CD8-positive, alpha-beta memory T cell (primary cell): ENCODE measurements at regions not wholly inside any gene's neighbourhood (a gene's known extent, or its start where the extent isn't known, plus 50 kb on each side); places are given as distances from the start of the nearest gene placed in this dataset.

ENCODE experiments used
- CTCF ChIA-PET: fragments of 350-600 bp; sonication (Branson Sonifier 250); formaldehyde crosslinking; loops from one replicate; lab custom pipeline; 2021; ENCODE audit warnings: antibody characterized with exemption; lab: Charles Lee
- POLR2A ChIA-PET: fragments of 350-600 bp; sonication (Branson Sonifier 250); formaldehyde crosslinking; loops from one replicate; lab custom pipeline; 2021; ENCODE audit warnings: antibody characterized with exemption; lab: Charles Lee
- DNase-seq, 5 donors: peaks; one replicate each; pipeline versions ENCODE4 v3.0.0 to v3.0.0-alpha.2; 2020 to 2022; ENCODE audit warnings: mixed read lengths in 1 of 5
- H3K27ac ChIP-seq: one replicate; pipeline ENCODE4 v1.7.0; 2013; ENCODE audit warnings: low read depth, mild to moderate bottlenecking, low read length, moderate library complexity
- H3K27me3 ChIP-seq: 2 replicates; pipeline ENCODE4 v1.7.0; 2013; ENCODE audit warnings: low read length, mild to moderate bottlenecking; ENCODE audit not compliant: insufficient read depth, poor library complexity, severe bottlenecking
- H3K36me3 ChIP-seq: 2 replicates; pipeline ENCODE4 v1.7.0; 2013; ENCODE audit warnings: mild to moderate bottlenecking, low read length, moderate library complexity; ENCODE audit not compliant: insufficient read depth
- H3K4me1 ChIP-seq: 2 replicates; pipeline ENCODE4 v1.7.0; 2013; ENCODE audit warnings: mild to moderate bottlenecking, low read length, moderate library complexity; ENCODE audit not compliant: insufficient read depth
- H3K4me3 ChIP-seq: 2 replicates; pipeline ENCODE4 v1.7.0; 2013; ENCODE audit warnings: mild to moderate bottlenecking, low read length
- H3K9me3 ChIP-seq: 2 replicates; pipeline ENCODE4 v1.7.0; 2013; ENCODE audit warnings: mild to moderate bottlenecking, low read length
- H3K27ac Mint-ChIP-seq, 8 donors: one replicate each; pipeline ENCODE4 v1.8.0; 2020 to 2021; ENCODE audit warnings: mixed read lengths in 8 of 8, mild to moderate bottlenecking in 6 of 8, inconsistent platforms in 3 of 8, moderate library complexity in 3 of 8
- H3K27me3 Mint-ChIP-seq, 2 donors: one replicate each; pipeline ENCODE4 v1.8.0; 2020 to 2021; ENCODE audit warnings: mixed read lengths in 2 of 2, mild to moderate bottlenecking in 1 of 2, moderate library complexity in 1 of 2
- H3K36me3 Mint-ChIP-seq, 3 donors: one replicate each; pipeline ENCODE4 v1.8.0; 2020 to 2021; ENCODE audit warnings: mixed read lengths in 3 of 3, inconsistent platforms in 1 of 3, mild to moderate bottlenecking in 1 of 3
- H3K4me1 Mint-ChIP-seq, 3 donors: one replicate each; pipeline ENCODE4 v1.8.0; 2020 to 2021; ENCODE audit warnings: mixed read lengths in 3 of 3, inconsistent platforms in 1 of 3, mild to moderate bottlenecking in 1 of 3
- H3K4me3 Mint-ChIP-seq, 7 donors: one replicate each; pipeline ENCODE4 v1.8.0; 2020 to 2021; ENCODE audit warnings: mixed read lengths in 7 of 7, mild to moderate bottlenecking in 6 of 7, moderate library complexity in 4 of 7, inconsistent platforms in 2 of 7
- H3K9me3 Mint-ChIP-seq, 5 donors: one replicate each; pipeline ENCODE4 v1.8.0; 2020 to 2022; ENCODE audit warnings: mixed read lengths in 5 of 5, mild to moderate bottlenecking in 3 of 5, moderate library complexity in 2 of 5, inconsistent platforms in 1 of 5

DNA sequence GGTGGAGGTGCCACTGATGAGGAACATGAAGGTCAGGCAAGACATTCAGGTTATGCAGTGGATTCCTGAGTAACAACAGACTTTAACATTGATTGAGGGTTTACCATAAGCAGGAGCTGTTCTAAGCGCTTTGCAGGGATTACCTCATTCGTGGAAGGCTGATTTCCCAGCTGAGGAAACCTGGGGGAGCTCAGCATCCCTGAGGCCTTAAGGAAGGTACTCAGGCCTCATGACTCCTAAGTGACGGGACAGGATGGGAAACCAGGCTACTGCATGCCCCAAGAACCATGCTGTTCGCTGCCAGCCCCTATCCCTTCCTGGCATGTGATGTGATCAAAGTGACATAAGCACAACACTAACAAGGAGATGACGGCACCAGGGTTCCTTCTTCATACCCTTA lies 143.6 kb upstream of the NFE2L3 start:
- no peaks in the 10 kb centered on the region for H3K36me3 Mint-ChIP-seq
- H3K4me3 Mint-ChIP-seq = no peak overlapping the region
- H3K4me3 ChIP-seq = no peak overlapping the region
- no peak overlapping the region for H3K27ac ChIP-seq
- no peaks in the 10 kb centered on the region for H3K36me3 ChIP-seq
- ChIA-PET CTCF (interaction anchor here (0.7 kb wide), 1 partner anchor 584 kb away, joined by 3 read pairs; no protein-coding TSS in a partner anchor), POLR2A (no interaction called here)
- no peaks in the 10 kb centered on the region for H3K4me1 ChIP-seq
- H3K4me1 Mint-ChIP-seq = peaks cover 5 to 7% (median 5%) of the 10 kb centered on the region in 3 donors
- no peak overlapping the region for H3K27ac Mint-ChIP-seq
- H3K27me3 Mint-ChIP-seq = peaks cover 4 to 9% of the 10 kb centered on the region in 2 donors
- H3K9me3 ChIP-seq = no peaks in the 10 kb centered on the region
- H3K9me3 Mint-ChIP-seq = no peaks in the 10 kb centered on the region
- H3K27me3 ChIP-seq = no peaks in the 10 kb centered on the region
- DNase-seq = no peak

GRCh38 chr7:26011039-26011696 lies 140.8 kb upstream of the NFE2L3 start:
- DNase-seq = no peak
- peak overlapping the region in 2 of 7 donors; percentile 33 to 75 for H3K4me3 Mint-ChIP-seq
- Histone ChIP-seq H3K36me3 (no peaks in the 10 kb centered on the region), H3K9me3 (no peaks in the 10 kb centered on the region), H3K4me1 (no peaks in the 10 kb centered on the region), H3K27me3 (no peaks in the 10 kb centered on the region), H3K4me3 (no peak overlapping the region), H3K27ac (no peak overlapping the region)
- peaks cover 0 to 4% (median 0%) of the 10 kb centered on the region in 3 donors for H3K36me3 Mint-ChIP-seq
- H3K4me1 Mint-ChIP-seq = peaks cover 5 to 7% (median 5%) of the 10 kb centered on the region in 3 donors
- H3K9me3 Mint-ChIP-seq = peaks cover 0 to 4% (median 0%) of the 10 kb centered on the region in 5 donors
- H3K27me3 Mint-ChIP-seq = peaks cover 11 to 25% of the 10 kb centered on the region in 2 donors
- POLR2A ChIA-PET = no interaction called here
- H3K27ac Mint-ChIP-seq = peak overlapping the region in 3 of 8 donors; percentile 3 to 76 (median 12)
- CTCF ChIA-PET = no interaction called here

DNA sequence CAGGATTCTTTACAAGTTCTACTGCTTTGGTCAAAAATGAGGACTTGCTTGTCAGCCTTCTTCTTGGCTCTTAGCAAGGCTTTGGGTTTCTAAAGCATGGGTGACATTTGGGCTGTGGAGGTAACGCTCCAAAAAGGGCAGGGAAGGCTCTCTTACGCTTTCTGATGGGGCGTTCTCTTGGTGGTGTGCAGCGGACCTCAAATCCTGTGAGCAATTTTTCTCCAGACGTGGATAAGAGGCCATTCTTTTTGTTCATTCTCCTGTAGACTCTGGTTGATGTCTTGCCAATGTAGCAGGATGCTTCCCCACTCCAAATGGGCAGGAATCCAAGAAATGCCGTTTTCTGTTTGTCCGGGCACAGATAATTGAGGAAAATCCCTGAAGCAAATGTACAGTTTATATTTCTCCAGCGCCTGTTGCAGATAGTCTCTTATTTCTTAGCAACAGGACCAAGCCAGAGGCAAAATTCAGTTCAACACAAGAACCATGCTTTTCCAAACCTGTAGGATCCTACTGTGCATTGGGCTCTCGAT lies 138.4 kb upstream of the NFE2L3 start:
- Mint-ChIP-seq H3K27ac (no peak overlapping the region), H3K36me3 (peaks cover 0 to 8% (median 0%) of the 10 kb centered on the region in 3 donors), H3K9me3 (peaks cover 0 to 14% (median 5%) of the 10 kb centered on the region in 5 donors), H3K4me1 (peaks cover 5 to 7% (median 5%) of the 10 kb centered on the region in 3 donors), H3K27me3 (peaks cover 21 to 39% of the 10 kb centered on the region in 2 donors), H3K4me3 (no peak overlapping the region)
- H3K4me1 ChIP-seq = no peaks in the 10 kb centered on the region
- no peak for DNase-seq
- no peaks in the 10 kb centered on the region for H3K27me3 ChIP-seq
- H3K27ac ChIP-seq = no peak overlapping the region
- ChIA-PET POLR2A (no interaction called here), CTCF (no interaction called here)
- H3K36me3 ChIP-seq = no peaks in the 10 kb centered on the region
- no peak overlapping the region for H3K4me3 ChIP-seq
- no peaks in the 10 kb centered on the region for H3K9me3 ChIP-seq

DNA sequence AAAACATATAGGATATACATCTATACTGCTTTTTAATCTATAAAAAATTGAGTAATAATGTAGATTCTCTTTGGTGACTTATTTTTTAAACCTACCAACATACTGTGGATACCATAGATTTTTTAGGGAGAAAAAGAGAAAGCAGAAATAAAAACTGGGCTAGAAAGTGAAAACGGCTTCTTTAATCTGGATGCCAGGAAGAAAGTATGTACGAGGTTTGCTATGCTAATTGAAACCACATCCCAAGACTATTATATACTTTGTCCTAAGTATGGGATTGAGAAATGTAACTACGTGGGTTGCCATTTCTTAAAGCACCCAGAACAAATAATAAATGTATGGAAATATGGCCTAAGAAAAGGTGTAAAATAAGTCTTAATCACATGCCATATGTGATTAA lies 129.0 kb upstream of the NFE2L3 start:
- ChIA-PET POLR2A (no interaction called here), CTCF (no interaction called here)
- Histone ChIP-seq H3K4me1 (no peaks in the 10 kb centered on the region), H3K36me3 (no peaks in the 10 kb centered on the region), H3K27me3 (no peaks in the 10 kb centered on the region), H3K4me3 (no peak overlapping the region), H3K9me3 (no peaks in the 10 kb centered on the region), H3K27ac (no peak overlapping the region)
- H3K27ac Mint-ChIP-seq = no peak overlapping the region
- H3K27me3 Mint-ChIP-seq = peaks cover 10 to 22% of the 10 kb centered on the region in 2 donors
- no peaks in the 10 kb centered on the region for H3K36me3 Mint-ChIP-seq
- H3K4me3 Mint-ChIP-seq = no peak overlapping the region
- DNase-seq = no peak
- H3K4me1 Mint-ChIP-seq = no peaks in the 10 kb centered on the region
- H3K9me3 Mint-ChIP-seq = no peaks in the 10 kb centered on the region

DNA sequence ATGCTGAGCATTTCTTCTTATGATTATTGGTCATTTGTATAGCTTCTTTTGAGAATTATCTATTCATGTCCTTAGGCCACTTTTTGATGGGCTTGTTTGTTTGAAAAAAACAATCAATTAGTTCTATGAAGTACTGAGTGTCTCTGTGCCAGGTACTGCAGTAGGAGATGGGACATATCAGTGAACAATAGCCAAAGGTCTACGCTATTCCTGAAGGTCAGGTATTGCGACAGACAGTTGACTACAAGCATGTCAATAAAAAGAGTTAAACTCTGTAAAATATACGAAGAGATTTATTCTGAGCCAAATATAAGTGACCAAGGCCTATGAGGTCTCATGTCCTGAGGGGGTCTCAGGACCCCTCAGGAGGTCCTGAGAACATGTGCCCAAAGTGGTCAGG lies 122.1 kb upstream of the NFE2L3 start:
- Mint-ChIP-seq H3K4me1 (no peaks in the 10 kb centered on the region), H3K27ac (no peak overlapping the region), H3K9me3 (no peaks in the 10 kb centered on the region), H3K36me3 (no peaks in the 10 kb centered on the region), H3K4me3 (no peak overlapping the region), H3K27me3 (peaks cover 4 to 13% of the 10 kb centered on the region in 2 donors)
- ChIA-PET CTCF (no interaction called here), POLR2A (no interaction called here)
- Histone ChIP-seq H3K27me3 (no peaks in the 10 kb centered on the region), H3K27ac (no peak overlapping the region), H3K9me3 (no peaks in the 10 kb centered on the region), H3K4me3 (no peak overlapping the region), H3K4me1 (no peaks in the 10 kb centered on the region), H3K36me3 (no peaks in the 10 kb centered on the region)
- DNase-seq = no peak

DNA sequence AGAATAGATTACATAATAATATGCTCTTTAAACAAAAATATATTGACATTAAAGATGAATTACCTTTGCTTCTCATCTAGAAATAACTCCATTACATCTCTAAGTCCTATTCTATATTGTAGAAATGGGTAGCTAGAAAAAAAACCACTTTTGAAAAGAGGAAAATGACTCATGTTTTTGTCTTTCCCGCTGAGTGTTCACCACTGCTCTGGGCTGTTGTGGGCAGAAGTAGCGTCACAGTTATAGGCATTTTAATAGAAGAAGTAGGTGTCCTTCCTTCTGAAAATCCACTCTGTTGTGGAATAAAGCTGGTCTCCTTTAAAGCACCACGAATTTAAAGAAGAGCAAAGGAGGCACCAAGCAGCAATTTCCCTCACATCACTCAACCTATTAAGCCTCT lies 117.6 kb upstream of the NFE2L3 start:
- POLR2A ChIA-PET = no interaction called here
- H3K27me3 Mint-ChIP-seq = peaks cover 12 to 33% of the 10 kb centered on the region in 2 donors
- no peaks in the 10 kb centered on the region for H3K27me3 ChIP-seq
- CTCF ChIA-PET = no interaction called here
- H3K4me3 Mint-ChIP-seq = no peak overlapping the region
- H3K27ac Mint-ChIP-seq = no peak overlapping the region
- H3K9me3 ChIP-seq = no peaks in the 10 kb centered on the region
- H3K36me3 Mint-ChIP-seq = peaks cover 0 to 3% (median 0%) of the 10 kb centered on the region in 3 donors
- no peak for DNase-seq
- H3K9me3 Mint-ChIP-seq = no peaks in the 10 kb centered on the region
- peaks cover 0 to 5% (median 4%) of the 10 kb centered on the region in 3 donors for H3K4me1 Mint-ChIP-seq
- no peak overlapping the region for H3K4me3 ChIP-seq
- no peaks in the 10 kb centered on the region for H3K36me3 ChIP-seq
- no peak overlapping the region for H3K27ac ChIP-seq
- H3K4me1 ChIP-seq = no peaks in the 10 kb centered on the region

GRCh38 chr7:26035552-26035951 lies 116.4 kb upstream of the NFE2L3 start:
- no peaks in the 10 kb centered on the region for H3K4me1 ChIP-seq
- no peak overlapping the region for H3K4me3 ChIP-seq
- no peak overlapping the region for H3K27ac ChIP-seq
- peaks cover 0 to 3% (median 0%) of the 10 kb centered on the region in 3 donors for H3K36me3 Mint-ChIP-seq
- ChIA-PET POLR2A (no interaction called here), CTCF (interaction anchor here (1.7 kb wide), 1 partner anchor 143 kb away, joined by 4 read pairs; no protein-coding TSS in a partner anchor)
- DNase-seq = no peak
- peaks cover 3% of the 10 kb centered on the region for H3K27me3 ChIP-seq
- no peaks in the 10 kb centered on the region for H3K9me3 ChIP-seq
- peaks cover 20 to 42% of the 10 kb centered on the region in 2 donors for H3K27me3 Mint-ChIP-seq
- peaks cover 0 to 5% (median 4%) of the 10 kb centered on the region in 3 donors for H3K4me1 Mint-ChIP-seq
- no peak overlapping the region for H3K27ac Mint-ChIP-seq
- H3K4me3 Mint-ChIP-seq = no peak overlapping the region
- no peaks in the 10 kb centered on the region for H3K9me3 Mint-ChIP-seq
- no peaks in the 10 kb centered on the region for H3K36me3 ChIP-seq

DNA sequence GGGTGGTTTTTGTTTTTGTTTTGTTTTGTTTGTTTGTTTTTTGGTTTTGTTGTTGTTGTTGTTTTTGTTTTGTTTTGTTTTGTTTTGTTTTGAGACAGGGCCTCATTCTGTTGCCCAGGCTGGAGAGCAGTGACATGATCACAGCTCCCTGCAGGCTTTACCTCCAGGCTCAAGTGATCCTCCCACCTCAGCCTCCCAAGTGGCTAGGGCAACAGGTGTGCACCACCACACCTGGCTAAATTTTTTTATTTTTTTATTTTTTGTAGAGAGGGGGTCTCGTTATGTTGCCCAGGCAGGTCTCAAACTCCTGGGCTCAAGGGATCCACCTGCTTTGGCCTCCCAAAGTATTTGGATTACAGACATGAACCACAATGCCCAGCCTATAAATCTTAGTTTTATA lies 115.9 kb upstream of the NFE2L3 start:
- Mint-ChIP-seq H3K9me3 (no peaks in the 10 kb centered on the region), H3K27me3 (peaks cover 21 to 39% of the 10 kb centered on the region in 2 donors), H3K36me3 (peaks cover 0 to 3% (median 0%) of the 10 kb centered on the region in 3 donors), H3K4me3 (no peak overlapping the region), H3K27ac (no peak overlapping the region), H3K4me1 (peaks cover 0 to 5% (median 4%) of the 10 kb centered on the region in 3 donors)
- ChIA-PET POLR2A (no interaction called here), CTCF (interaction anchor here (1.7 kb wide), 1 partner anchor 143 kb away, joined by 4 read pairs; no protein-coding TSS in a partner anchor)
- no peak overlapping the region for H3K4me3 ChIP-seq
- H3K4me1 ChIP-seq = no peaks in the 10 kb centered on the region
- H3K36me3 ChIP-seq = no peaks in the 10 kb centered on the region
- H3K9me3 ChIP-seq = no peaks in the 10 kb centered on the region
- DNase-seq = no peak
- H3K27ac ChIP-seq = no peak overlapping the region
- peaks cover 3% of the 10 kb centered on the region for H3K27me3 ChIP-seq
